Urothelium cell line (cell line): ENCODE measurements at regions not wholly inside any gene's neighbourhood (a gene's known extent, or its start where the extent isn't known, plus 50 kb on each side); places are given as distances from the start of the nearest gene placed in this dataset.

Experiments used
- DNase-seq: peaks from one replicate; pipeline ENCODE4 v3.0.0; 2011; ENCODE audit warnings: low spot score, mixed read lengths
- FAIRE-seq: peaks from 2 replicates; lab custom pipeline; 2011; peaks lifted over from hg19 to GRCh38; lab: Jason Lieb, UNC

DNA sequence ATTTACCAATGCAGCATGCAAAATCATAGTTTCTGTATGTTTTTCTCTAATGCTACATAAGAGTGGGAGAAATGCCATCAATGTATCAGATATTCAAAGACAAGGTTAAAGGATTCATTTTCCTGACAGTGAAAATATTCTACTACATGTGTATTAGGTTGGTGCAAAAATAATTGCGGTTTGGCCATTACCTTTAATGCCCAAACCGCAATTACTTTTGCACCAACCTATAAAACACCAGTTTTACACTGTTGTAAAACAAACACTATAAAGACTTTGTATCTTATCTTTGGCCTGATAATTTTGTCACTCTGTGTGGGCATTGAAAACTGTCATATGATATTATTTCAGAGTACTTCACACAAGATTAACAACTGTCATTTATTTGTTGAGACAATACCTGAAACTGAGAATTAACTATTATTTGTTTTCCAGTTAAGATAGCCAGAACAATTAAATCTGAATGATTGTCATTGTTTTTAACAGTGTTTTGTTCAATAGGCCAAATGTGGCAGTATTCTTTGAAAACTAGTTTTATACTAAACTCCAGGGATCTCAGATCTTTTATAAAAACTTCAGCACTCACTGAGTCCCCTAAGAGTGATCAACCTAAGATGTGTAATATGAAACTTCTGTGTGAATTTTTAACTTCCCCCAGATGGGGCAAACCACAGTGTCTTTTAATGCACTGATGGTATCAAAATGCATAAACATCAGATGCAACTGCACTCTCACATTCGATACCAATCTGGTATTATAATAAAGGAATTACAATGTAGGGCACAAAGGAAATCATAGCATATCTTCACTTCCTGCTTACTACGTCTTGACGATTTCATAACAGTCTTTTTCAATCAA lies 53.8 kb upstream of the FBN2 start:
- DNase-seq: no peak
- FAIRE-seq: no peak

- no peak for FAIRE-seq
These were observed 58.0 kb upstream of the FBN2 start for GRCh38 chr5:128596071-128596470.

DNA sequence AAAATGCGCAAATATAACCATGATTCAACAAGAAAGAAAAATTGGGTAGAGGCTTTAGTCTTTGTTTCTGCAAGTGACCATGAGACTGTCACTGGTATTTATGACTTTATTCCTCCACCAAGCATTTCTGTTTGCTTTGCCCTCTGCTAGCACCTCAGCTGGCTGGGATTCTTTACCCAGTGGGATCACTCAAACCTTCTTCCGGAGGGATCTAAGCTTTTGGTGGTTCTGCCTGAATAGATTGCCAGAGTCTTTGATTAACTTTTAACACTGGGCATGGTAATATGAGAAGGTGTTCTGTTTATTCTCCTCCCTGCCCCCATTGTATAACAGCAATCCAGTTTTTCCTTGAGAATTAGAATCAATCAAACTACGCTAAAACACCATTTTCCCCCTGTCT lies 59.1 kb upstream of the FBN2 start:
- DNase-seq (no peak), FAIRE-seq (no peak)

More at GRCh38 chr5:128596071-128596470, 58.0 kb upstream of the FBN2 start:
- peak; percentile 16 for DNase-seq

DNA sequence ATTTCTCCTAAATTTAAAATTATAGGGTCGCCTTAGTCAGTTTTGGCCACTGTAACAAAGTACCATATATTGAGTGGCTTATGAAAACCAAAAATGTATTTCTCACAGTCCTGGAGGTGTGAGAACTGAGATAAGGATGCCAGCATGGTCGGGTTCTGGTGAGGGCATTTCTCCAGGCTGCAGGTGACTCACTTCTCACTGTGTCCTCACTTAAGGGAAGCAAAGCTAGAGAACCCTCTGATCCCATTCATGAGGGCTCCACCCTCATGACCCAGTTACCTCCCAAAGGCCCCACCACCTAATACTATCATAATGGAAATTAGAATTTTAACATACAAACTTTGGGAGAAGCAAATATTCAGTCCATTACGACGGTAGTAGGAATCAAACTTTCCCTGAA lies 75.1 kb upstream of the FBN2 start:
- DNase-seq (no peak), FAIRE-seq (no peak)

GRCh38 chr5:128613766-128614165 lies 75.7 kb upstream of the FBN2 start:
- FAIRE-seq: no peak
- no peak for DNase-seq

DNA sequence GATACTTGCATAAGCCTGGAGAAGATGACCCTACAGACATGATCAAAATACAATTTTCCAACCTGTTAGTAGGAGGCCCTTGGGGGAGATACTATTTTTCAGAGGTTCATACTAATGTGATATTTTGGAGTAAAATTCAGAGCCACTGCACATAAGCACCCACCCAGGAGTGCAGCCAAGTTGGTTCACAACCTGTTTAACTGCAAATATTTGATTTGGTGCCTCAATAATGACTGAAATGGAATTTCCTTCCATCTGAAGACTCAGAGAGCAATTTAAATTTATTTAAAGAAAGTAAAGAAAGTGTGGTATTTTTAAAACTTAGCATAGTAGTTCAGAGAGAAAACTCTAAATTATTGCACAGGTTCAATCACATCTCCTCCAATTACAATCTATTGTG lies 77.5 kb upstream of the FBN2 start:
- no peak for FAIRE-seq
- no peak for DNase-seq

DNA sequence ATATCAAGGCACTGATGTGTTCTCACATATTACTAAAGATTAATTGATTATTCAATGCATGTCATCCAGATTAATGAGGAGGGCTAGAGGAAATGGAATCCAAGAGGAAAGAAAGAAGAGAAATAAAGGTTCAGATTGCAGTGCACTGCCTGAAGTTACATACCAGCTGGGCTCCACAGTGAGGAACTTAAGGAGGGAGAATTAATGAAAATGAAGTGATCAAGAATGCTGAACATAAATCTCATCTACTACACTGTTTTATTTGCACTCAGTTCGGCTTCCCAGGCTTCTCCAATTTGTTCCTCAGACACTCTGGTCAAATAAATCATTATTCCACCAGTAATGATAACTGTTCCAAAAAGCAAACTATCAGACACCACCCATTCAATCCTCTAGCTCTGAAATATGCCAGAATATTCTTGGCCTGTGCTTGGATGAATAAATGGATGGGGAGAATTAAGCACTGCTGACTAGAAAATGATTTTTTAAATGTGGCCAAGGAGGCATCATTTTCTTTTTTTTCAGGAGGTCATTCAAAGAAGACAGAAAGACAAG lies 88.6 kb upstream of the FBN2 start:
- DNase-seq (no peak), FAIRE-seq (no peak)

DNA sequence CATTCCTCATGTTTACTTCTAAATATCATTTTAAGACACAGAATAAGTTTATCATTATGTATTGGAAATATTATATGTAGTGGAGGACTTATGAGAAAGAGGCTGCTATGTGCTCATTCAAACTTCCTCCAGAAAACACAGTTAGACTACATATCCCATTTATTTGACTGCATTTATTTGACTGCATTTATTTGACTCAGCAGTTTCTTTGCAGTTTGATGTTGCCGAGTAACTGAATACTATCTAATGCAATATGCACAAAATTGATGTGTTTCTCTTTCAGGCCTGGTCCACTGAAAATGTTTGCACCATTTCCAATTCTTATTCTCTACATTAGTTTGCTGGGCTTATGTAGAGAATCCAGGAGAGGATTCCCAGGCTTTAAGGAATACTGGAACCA lies 89.9 kb upstream of the FBN2 start:
- DNase-seq: no peak
- no peak for FAIRE-seq

DNA sequence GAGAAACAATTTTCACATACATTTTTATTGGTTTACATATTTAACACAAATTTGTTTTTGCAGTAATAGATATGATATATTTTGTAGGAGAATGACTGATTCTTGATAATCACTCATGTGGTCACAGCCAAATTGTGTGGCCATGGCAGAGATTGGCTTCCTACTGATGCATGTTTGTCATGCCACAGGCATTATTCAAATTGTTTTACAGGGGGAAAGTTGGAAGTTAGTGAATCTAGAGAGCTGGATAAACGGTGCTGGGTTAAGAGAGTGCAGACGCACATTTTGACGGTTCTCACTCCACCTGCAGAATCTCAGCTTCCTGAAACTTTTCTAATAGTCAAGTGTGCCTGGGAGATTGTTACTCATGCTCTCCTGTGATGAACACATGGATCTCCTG lies 91.1 kb upstream of the FBN2 start:
- FAIRE-seq (no peak), DNase-seq (no peak)

DNA sequence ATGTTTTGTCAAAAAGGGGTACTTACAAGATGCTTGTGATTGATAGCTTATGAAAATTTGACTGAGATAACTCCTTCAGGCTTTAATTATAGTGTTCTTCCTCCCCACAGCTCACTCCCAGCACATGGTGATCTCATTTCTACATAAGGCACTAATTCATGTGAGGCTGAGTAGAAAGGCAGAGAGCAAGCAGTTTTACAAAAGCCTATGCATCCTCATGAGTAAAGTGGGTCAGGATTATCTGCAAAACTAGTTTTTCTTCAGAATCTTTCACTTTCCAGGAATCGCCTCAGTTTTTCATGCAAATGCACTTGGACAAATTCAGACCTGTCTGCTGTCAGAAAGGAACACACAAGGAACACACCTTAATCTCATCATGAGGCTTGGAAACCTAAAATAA lies 92.1 kb upstream of the FBN2 start:
- no peak for DNase-seq
- FAIRE-seq: no peak

- no peak for DNase-seq
- FAIRE-seq: no peak
These were observed 93.7 kb upstream of the FBN2 start for GRCh38 chr5:128631771-128632170.

- FAIRE-seq (peak; percentile 37), DNase-seq (peak; percentile 20)
These were observed 94.2 kb upstream of the FBN2 start for GRCh38 chr5:128632264-128632663.

- DNase-seq (no peak), FAIRE-seq (no peak)
These were observed 95.9 kb upstream of the FBN2 start for GRCh38 chr5:128633901-128634300.

GRCh38 chr5:128635379-128635778 lies 97.3 kb upstream of the FBN2 start:
- DNase-seq (no peak), FAIRE-seq (no peak)

DNA sequence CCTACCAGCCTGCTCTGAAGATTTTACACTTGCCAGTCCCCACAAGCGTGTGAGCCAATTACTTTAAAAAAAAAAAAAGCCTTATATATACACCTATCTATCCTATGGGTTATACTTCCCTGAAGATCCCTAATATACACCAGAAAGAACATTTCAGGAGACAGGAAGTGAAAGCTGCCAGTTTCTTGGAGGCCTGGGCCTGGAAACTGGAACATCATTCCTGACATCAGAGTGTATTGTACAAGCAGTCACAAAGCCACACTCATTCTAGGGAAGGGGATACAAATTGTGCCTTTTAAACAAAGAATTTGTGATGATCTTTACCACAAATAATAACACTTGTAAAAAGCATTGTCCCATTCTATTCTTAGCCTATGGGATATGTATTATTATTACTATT lies 98.3 kb upstream of the FBN2 start:
- FAIRE-seq (no peak), DNase-seq (no peak)

GRCh38 chr5:128637031-128637430 lies 99.0 kb upstream of the FBN2 start:
- DNase-seq (no peak), FAIRE-seq (no peak)

DNA sequence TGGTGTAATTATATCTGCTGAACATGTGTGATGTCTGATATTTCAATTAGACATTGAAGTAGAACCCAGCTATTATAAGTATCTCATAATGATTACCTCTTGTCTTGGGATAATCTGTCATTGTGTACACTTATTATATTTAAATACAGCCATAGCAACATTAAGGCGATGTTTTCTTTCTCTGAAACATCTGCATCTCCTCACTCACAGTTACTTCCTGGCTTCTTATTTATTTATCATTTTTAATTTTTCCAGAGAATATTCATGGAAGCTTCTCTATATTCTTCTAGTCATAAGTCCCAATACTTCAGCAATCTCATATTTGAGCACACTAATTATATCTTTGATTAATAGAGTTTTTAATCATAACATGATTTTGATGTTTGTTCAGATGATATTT lies 103.8 kb upstream of the FBN2 start:
- DNase-seq: no peak
- FAIRE-seq: no peak

DNA sequence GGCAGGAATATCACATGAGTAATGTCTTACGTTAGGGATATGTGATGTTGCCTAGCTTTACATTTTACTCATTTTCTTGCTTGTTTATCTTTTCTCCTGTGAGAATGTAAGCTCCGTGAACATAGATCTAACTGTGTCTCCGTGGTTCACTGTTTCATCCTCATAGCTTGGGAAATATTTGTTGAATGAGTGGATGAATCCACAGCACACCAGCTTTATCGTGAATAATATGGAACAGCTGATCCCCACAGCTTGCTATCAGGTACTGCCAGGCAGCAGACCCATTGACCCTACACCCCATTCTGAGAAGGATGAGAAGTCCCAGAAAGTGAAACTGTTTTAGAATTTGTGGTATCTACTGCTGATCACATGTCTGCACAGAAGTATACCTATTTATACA lies 106.8 kb upstream of the FBN2 start:
- FAIRE-seq (peak; percentile 71), DNase-seq (no peak)

GRCh38 chr5:128645581-128645980 lies 107.5 kb upstream of the FBN2 start:
- DNase-seq (no peak), FAIRE-seq (no peak)

GRCh38 chr5:128646176-128646575 lies 108.1 kb upstream of the FBN2 start:
- FAIRE-seq (no peak), DNase-seq (no peak)

DNA sequence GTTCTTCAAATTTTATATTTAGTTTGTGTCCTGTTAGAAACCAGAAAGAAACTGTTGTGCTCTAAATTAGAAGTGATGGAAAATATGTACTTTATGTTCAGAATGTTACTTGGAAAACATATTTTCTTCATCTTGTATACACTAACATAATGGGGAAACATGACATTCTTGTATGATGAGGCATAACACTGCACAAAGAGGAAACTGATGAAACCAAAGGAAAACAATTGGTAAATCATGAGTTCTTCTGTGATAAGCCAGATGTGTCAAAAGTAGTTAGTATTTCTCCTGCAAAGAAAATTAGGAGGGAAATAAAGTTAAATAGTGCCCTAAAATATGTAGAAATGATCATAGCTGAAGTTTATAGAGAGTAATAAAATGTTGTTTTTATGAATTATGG lies 111.1 kb upstream of the FBN2 start:
- FAIRE-seq: no peak

GRCh38 chr5:128662997-128663396 lies 125.0 kb upstream of the FBN2 start:
- DNase-seq: no peak
- no peak for FAIRE-seq

More for the DNA sequence above, 111.1 kb upstream of the FBN2 start:
- no peak for DNase-seq
